K562 (cell line): ENCODE measurements at regions not wholly inside any gene's neighbourhood (a gene's known extent, or its start where the extent isn't known, plus 50 kb on each side); places are given as distances from the start of the nearest gene placed in this dataset.

Experiments
- ATAC-seq: fragments of 200-7000 bp; cut with Tn5 transposase; 3 replicates; pipeline ENCODE4 v1.9.1; 2020; ENCODE audit warnings: moderate library complexity
- BruUV-seq: library from RNA; stranded (reverse); fragments of 400-500 nt; replicated peaks from 2 replicates; lab custom pipeline; 2021; lab: Mats Ljungman, UMichigan
- CTCF ChIA-PET: fragments of 300-600 bp; formaldehyde crosslinking; extraction: SDS; loops from one replicate; lab custom pipeline; 2021; ENCODE audit warnings: low intra/inter-chr PET ratio; lab: Yijun Ruan, JAX
- POLR2A ChIA-PET: fragments of 300-600, 350-650 bp; sonication (Branson Sonifier 250); formaldehyde crosslinking; extraction: SDS; loops from one replicate; lab custom pipeline; 2021; ENCODE audit warnings: antibody characterized with exemption, inconsistent platforms; lab: Yijun Ruan, JAX
- DNase-seq, 4 experiments: peaks; one replicate each; pipeline versions ENCODE4 v3.0.0 to v3.0.0-alpha.2; 2011 to 2018; ENCODE audit warnings: low spot score in 3 of 4, mixed read lengths in 3 of 4; ENCODE audit errors: extremely low read depth in 1 of 4
- FAIRE-seq: peaks from 2 replicates; lab custom pipeline; 2011; peaks lifted over from hg19 to GRCh38; lab: Jason Lieb, UNC
- H2AFZ ChIP-seq: 2 replicates; pipeline ENCODE4 v1.6.0; 2011; ENCODE audit warnings: low read depth, low read length, control low read depth, inconsistent platforms
- H3K27ac ChIP-seq: fragments of 200-600 bp; 3 replicates; pipeline ENCODE4 v1.8.0; 2011; ENCODE audit warnings: low read depth, mild to moderate bottlenecking, control low read depth, inconsistent platforms, low read length, moderate library complexity, mixed read lengths; ENCODE audit errors: extremely low read depth
- H3K27me3 ChIP-seq, 2 experiments: fragments of 300-600 bp in 1 of 2; 2 replicates in 1 of 2; 3 replicates in 1 of 2; pipeline versions ENCODE4 v1.6.0 to v1.8.0; 2011; ENCODE audit warnings: inconsistent platforms in 2 of 2, low read length in 2 of 2, mild to moderate bottlenecking in 1 of 2, mixed read lengths in 1 of 2, moderate library complexity in 1 of 2; ENCODE audit not compliant: control insufficient read depth in 2 of 2, insufficient read depth in 2 of 2
- H3K36me3 ChIP-seq: fragments of 300-600 bp; 3 replicates; pipeline ENCODE4 v1.8.0; 2011; ENCODE audit warnings: mild to moderate bottlenecking, low read length, inconsistent platforms; ENCODE audit not compliant: control insufficient read depth, insufficient read depth
- H3K4me1 ChIP-seq, 2 experiments: fragments of 200-600 bp in 1 of 2; replicated peaks in 1 of 2; 2 replicates in 1 of 2; 3 replicates in 1 of 2; pipeline versions ENCODE4 v1.5.1 to v1.8.0; 2011; ENCODE audit warnings: inconsistent platforms in 2 of 2, low read length in 2 of 2, mild to moderate bottlenecking in 1 of 2, mixed read lengths in 1 of 2, moderate library complexity in 1 of 2; ENCODE audit not compliant: control insufficient read depth in 2 of 2, insufficient read depth in 2 of 2
- H3K4me2 ChIP-seq: 2 replicates; pipeline ENCODE4 v1.6.1; 2011; ENCODE audit warnings: low read length, control low read depth, inconsistent platforms, mixed read lengths; ENCODE audit not compliant: insufficient read depth
- H3K4me3 ChIP-seq: fragments of 200-600 bp; sonication (generic), shearing (Covaris generic); 2 replicates; pipeline ENCODE4 v1.5.1; 2016; ENCODE audit warnings: control low read depth, inconsistent platforms
- H3K79me2 ChIP-seq: fragments of 200-600 bp; 3 replicates; pipeline ENCODE4 v1.8.0; 2011; ENCODE audit warnings: low read length, inconsistent platforms; ENCODE audit not compliant: control insufficient read depth, insufficient read depth
- H3K9ac ChIP-seq, 2 experiments: 2 replicates each; pipeline versions ENCODE4 v1.6.0 to v1.6.1; 2011; ENCODE audit warnings: low read depth in 2 of 2, low read length in 2 of 2, control low read depth in 1 of 2, inconsistent platforms in 1 of 2, mild to moderate bottlenecking in 1 of 2, mixed read lengths in 1 of 2; ENCODE audit not compliant: insufficient read depth in 1 of 2
- H3K9me1 ChIP-seq: one replicate; pipeline ENCODE4 v1.6.0; 2011; ENCODE audit warnings: inconsistent platforms, mild to moderate bottlenecking, low read length, moderate library complexity; ENCODE audit not compliant: control insufficient read depth, insufficient read depth
- H3K9me3 ChIP-seq: replicated peaks from 2 replicates; pipeline ENCODE4 v1.5.1; 2011; ENCODE audit warnings: low read depth, low read length, inconsistent platforms; ENCODE audit not compliant: control insufficient read depth, insufficient read depth
- H4K20me1 ChIP-seq: replicated peaks from 2 replicates; pipeline ENCODE4 v1.6.1; 2011; ENCODE audit warnings: low read length, inconsistent platforms, mixed read lengths; ENCODE audit not compliant: control insufficient read depth, insufficient read depth
- ATF1 ChIP-seq, 2 experiments: fragments of 450-650 bp in 1 of 2; IDR thresholded peaks; 2 replicates each; pipeline ENCODE4 v1.6.1; 2016; ENCODE audit warnings: missing compliant biosample characterization in 1 of 2, missing genetic modification characterization in 1 of 2
- CCAR2 ChIP-seq: fragments of 200-400 bp; formaldehyde crosslinking; IDR thresholded peaks from 2 replicates; pipeline ENCODE4 v1.6.1; 2017; ENCODE audit warnings: mild to moderate bottlenecking, low read depth, low read length
- HDAC1 ChIP-seq, 2 experiments: fragments of 450-650 bp; IDR thresholded peaks; 2 replicates each; pipeline ENCODE4 v1.6.1; 2016 to 2017; ENCODE audit warnings: inconsistent platforms in 1 of 2, mild to moderate bottlenecking in 1 of 2, moderate library complexity in 1 of 2
- HNRNPH1 ChIP-seq: fragments of 200-400 bp; formaldehyde crosslinking; optimal IDR thresholded peaks from 2 replicates; pipeline ENCODE3; 2017; ENCODE audit warnings: low read depth, mild to moderate bottlenecking, low read length, moderate library complexity
- MXI1 ChIP-seq: IDR thresholded peaks from 2 replicates; pipeline ENCODE4 v1.6.1; 2011; ENCODE audit warnings: low read depth, mild to moderate bottlenecking, improper control_type of control experiment, low read length
- SRSF1 ChIP-seq: fragments of 200-400 bp; formaldehyde crosslinking; IDR thresholded peaks from 2 replicates; pipeline ENCODE4 v1.6.1; 2017; ENCODE audit warnings: mild to moderate bottlenecking, low read depth, low read length, moderate library complexity
- TAF15 ChIP-seq: fragments of 200-400 bp; formaldehyde crosslinking; IDR thresholded peaks from 2 replicates; pipeline ENCODE4 v1.6.1; 2017; ENCODE audit warnings: mild to moderate bottlenecking, low read depth, low read length, moderate library complexity
- TEAD2 ChIP-seq: fragments of 450-650 bp; IDR thresholded peaks from 2 replicates; pipeline ENCODE4 v1.6.1; 2016; ENCODE audit warnings: missing genetic modification characterization, control low read depth, missing compliant biosample characterization
- ZNF316 ChIP-seq: fragments of 450-650 bp; IDR thresholded peaks from 2 replicates; pipeline ENCODE4 v1.6.1; 2016
- WGBS: fragments of 100-300 bp; shearing (Covaris generic); methylation state at CpG from one replicate; pipeline ENCODE4 v1.1.6; 2016; ENCODE audit warnings: low coverage, mixed read lengths; ENCODE audit not compliant: insufficient coverage; ENCODE audit errors: missing lambda C conversion rate; 5-methylcytosine and 5-hydroxymethylcytosine counted together
- in situ Hi-C: fragments of 300-500 bp; cut with MboI; formaldehyde crosslinking; loops from 4 replicates; pipeline ENCODE4 v1.15.0; 2018; ENCODE audit warnings: inconsistent platforms, mixed read lengths
- intact Hi-C: fragments of 100-400 bp; cut with micrococcal nuclease; formaldehyde crosslinking; loops from 2 replicates; pipeline ENCODE4 v1.14.2; 2022
- TF ChIP-seq, protein P1 (sequence below): sonication (generic); formaldehyde crosslinking; IDR thresholded peaks from 2 replicates; pipeline ENCODE4 v1.8.0; 2022; ENCODE audit warnings: mild to moderate bottlenecking, missing genetic modification reagents
- TF ChIP-seq, protein P2 (sequence below): fragments of 450-650 bp; IDR thresholded peaks from 2 replicates; pipeline ENCODE4 v1.6.1; 2018; ENCODE audit not compliant: partially characterized antibody
- TF ChIP-seq, protein P3 (sequence below), 2 experiments: fragments of 450-650 bp in 1 of 2; IDR thresholded peaks; 2 replicates each; pipeline ENCODE4 v1.6.1; 2011 to 2017; ENCODE audit warnings: low read depth in 2 of 2, antibody characterized with exemption in 1 of 2, borderline replicate concordance in 1 of 2, low read length in 1 of 2, mild to moderate bottlenecking in 1 of 2, mixed read lengths in 1 of 2; ENCODE audit not compliant: control insufficient read depth in 1 of 2

DNA sequence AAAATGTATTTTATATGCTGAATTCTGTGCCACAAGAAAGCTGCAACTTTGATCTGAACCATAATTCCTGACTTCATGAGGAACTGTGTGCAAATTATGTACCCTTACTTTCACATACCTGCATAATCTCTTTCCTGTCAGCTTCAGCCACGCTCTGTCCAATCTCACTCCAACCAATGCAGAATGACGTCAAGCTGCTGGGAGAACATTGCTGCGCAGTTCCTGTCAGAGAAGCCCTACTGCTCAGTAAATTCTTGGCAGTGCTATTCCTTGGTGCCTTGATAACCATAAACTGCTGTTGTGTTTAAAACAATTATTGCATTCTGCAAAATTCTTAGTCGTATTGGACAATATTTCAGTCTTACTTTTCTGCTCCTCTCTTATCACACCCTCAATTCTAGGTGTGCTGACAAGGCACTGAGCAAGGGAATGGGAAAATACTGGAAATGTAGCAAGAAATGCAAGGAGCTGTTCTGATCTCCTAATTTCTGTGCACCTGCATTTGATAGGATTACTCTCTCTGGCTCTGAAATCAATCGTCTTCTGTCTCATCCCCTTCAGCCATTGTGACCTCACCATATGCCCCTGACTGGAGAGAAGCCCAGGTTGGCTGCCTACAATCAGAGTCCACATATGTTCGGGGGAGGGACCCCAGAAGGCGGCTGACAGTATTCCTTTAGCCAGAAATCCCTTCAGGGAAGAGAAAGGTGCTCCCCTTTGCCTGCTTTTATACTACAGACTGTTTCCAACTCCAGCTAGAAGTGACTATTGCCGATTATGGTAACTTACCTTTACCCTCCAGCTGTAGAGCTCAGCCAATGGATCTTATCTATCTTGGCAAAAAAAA lies 274.9 kb upstream of the NOVA1 start (continued):
- no peak for TF ChIP-seq SRSF1
- no peak for TF ChIP-seq ATF1 (CRISPR knock-in tag; IDR thresholded peaks at IDR 0.05)
- 0 out of 2 replicates have a peak, but pooled peaks have one; percentile 35 for TF ChIP-seq ATF1 (tag; IDR thresholded peaks at IDR 0.05)
- no peak for TF ChIP-seq MXI1
- TF ChIP-seq CCAR2: no peak
- TF ChIP-seq ZNF316: no peak

DNA sequence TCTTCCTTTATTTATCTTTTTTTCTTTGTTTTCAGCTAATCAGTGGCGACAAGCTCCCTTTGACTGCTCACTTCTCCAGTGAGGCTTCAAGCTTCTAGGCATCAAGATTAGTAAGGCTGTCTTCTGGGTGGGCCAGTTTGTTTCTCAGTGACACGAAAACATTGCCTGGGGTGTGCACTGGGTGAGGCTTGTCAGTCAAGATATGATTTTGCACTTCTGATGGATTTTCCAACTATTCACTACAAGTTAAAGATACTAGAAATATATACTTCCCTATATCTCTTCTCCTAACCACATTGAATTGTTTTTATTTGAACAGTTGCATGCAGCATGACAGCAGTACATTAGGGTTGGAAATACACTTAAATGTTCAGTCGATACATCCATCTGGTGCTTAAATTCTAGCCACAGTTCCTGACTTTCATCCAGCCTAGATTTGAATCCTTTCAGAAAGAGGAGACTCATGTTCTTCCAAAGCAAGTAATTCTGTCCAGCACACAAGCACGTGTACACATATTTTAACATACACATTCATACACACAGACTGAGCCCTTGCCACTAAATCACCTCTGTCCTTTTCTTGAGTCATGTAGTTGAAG lies 275.6 kb upstream of the NOVA1 start:
- ATAC-seq (no peak), FAIRE-seq (no peak), DNase-seq (no peak)
- Histone ChIP-seq H3K9ac (no peak overlapping the region), H3K4me2 (no peak overlapping the region), H3K36me3 (no peaks in the 10 kb centered on the region), H4K20me1 (0 out of 2 replicates have a peak, but pooled peaks cover 5% of the 10 kb centered on the region), H3K27ac (no peak overlapping the region), H3K79me2 (no peaks in the 10 kb centered on the region), H3K9me3 (no peaks in the 10 kb centered on the region), H2AFZ (no peak overlapping the region), H3K27me3 (no peaks in the 10 kb centered on the region), H3K4me3 (no peak overlapping the region), H3K4me1 (peaks cover 0 to 7% of the 10 kb centered on the region in 2 experiments; a peak in 2 of 5 replicates), H3K9me1 (no peaks in the 10 kb centered on the region)
- intact Hi-C loops (no loop called here), in situ Hi-C loops (no loop called here)
- ChIA-PET POLR2A (interaction anchor here (0.6 to 1.5 kb wide), 3 partner anchors 11 to 455 kb away, joined by 3 to 6 read pairs (median 4); no protein-coding TSS in a partner anchor), CTCF (no interaction called here)
- no TSS peak for BruUV-seq
- 47% methylated on average over 4 of the region's 4 CpGs for whole genome bisulfite sequencing
- TF ChIP-seq TAF15 (no peak), HNRNPH1 (no peak), HDAC1 (IDR thresholded peaks at IDR 0.05) (no peak), TEAD2 (tag) (no peak)
- TF ChIP-seq, protein P1, sequence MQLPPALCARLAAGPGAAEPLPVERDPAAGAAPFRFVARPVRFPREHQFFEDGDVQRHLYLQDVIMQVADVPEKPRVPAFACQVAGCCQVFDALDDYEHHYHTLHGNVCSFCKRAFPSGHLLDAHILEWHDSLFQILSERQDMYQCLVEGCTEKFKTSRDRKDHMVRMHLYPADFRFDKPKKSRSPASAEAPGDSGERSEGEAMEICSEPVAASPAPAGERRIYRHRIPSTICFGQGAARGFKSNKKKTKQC (CRISPR knock-in tag): no peak
- TF ChIP-seq, protein P2, sequence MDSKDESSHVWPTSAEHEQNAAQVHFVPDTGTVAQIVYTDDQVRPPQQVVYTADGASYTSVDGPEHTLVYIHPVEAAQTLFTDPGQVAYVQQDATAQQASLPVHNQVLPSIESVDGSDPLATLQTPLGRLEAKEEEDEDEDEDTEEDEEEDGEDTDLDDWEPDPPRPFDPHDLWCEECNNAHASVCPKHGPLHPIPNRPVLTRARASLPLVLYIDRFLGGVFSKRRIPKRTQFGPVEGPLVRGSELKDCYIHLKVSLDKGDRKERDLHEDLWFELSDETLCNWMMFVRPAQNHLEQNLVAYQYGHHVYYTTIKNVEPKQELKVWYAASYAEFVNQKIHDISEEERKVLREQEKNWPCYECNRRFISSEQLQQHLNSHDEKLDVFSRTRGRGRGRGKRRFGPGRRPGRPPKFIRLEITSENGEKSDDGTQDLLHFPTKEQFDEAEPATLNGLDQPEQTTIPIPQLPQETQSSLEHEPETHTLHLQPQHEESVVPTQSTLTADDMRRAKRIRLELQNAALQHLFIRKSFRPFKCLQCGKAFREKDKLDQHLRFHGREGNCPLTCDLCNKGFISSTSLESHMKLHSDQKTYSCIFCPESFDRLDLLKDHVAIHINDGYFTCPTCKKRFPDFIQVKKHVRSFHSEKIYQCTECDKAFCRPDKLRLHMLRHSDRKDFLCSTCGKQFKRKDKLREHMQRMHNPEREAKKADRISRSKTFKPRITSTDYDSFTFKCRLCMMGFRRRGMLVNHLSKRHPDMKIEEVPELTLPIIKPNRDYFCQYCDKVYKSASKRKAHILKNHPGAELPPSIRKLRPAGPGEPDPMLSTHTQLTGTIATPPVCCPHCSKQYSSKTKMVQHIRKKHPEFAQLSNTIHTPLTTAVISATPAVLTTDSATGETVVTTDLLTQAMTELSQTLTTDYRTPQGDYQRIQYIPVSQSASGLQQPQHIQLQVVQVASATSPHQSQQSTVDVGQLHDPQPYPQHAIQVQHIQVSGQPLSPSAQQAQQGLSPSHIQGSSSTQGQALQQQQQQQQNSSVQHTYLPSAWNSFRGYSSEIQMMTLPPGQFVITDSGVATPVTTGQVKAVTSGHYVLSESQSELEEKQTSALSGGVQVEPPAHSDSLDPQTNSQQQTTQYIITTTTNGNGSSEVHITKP: no peak
- TF ChIP-seq, protein P3, sequence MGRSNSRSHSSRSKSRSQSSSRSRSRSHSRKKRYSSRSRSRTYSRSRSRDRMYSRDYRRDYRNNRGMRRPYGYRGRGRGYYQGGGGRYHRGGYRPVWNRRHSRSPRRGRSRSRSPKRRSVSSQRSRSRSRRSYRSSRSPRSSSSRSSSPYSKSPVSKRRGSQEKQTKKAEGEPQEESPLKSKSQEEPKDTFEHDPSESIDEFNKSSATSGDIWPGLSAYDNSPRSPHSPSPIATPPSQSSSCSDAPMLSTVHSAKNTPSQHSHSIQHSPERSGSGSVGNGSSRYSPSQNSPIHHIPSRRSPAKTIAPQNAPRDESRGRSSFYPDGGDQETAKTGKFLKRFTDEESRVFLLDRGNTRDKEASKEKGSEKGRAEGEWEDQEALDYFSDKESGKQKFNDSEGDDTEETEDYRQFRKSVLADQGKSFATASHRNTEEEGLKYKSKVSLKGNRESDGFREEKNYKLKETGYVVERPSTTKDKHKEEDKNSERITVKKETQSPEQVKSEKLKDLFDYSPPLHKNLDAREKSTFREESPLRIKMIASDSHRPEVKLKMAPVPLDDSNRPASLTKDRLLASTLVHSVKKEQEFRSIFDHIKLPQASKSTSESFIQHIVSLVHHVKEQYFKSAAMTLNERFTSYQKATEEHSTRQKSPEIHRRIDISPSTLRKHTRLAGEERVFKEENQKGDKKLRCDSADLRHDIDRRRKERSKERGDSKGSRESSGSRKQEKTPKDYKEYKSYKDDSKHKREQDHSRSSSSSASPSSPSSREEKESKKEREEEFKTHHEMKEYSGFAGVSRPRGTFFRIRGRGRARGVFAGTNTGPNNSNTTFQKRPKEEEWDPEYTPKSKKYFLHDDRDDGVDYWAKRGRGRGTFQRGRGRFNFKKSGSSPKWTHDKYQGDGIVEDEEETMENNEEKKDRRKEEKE (IDR thresholded peaks at IDR 0.05; ENCODE audit: borderline replicate concordance in 1 of 2, control insufficient read depth in 1 of 2, low read depth in 2 of 2, low read length in 1 of 2): no peak
